SK-N-SH (cell line): ENCODE measurements at regions not wholly inside any gene's neighbourhood (a gene's known extent, or its start where the extent isn't known, plus 50 kb on each side); places are given as distances from the start of the nearest gene placed in this dataset.

ENCODE experiments used
- EP300 ChIP-seq, 2 experiments: IDR thresholded peaks; 2 replicates each; pipeline versions ENCODE4 v1.4.0 to v1.6.1; 2012; ENCODE audit warnings: borderline replicate concordance in 1 of 2, low read depth in 1 of 2, low read length in 1 of 2
- FOSL2 ChIP-seq: IDR thresholded peaks from 2 replicates; pipeline ENCODE4 v1.4.0; 2012; ENCODE audit warnings: low read depth, mild to moderate bottlenecking, moderate library complexity, borderline replicate concordance
- JUND ChIP-seq: IDR thresholded peaks from 2 replicates; pipeline ENCODE4 v1.4.0; 2012
- POLR2AphosphoS5 ChIP-seq: IDR thresholded peaks from 2 replicates; pipeline ENCODE4 v1.6.1; 2012; ENCODE audit warnings: low read depth, low read length
- RCOR1 ChIP-seq: fragments of 150-350 bp; IDR thresholded peaks from 2 replicates; pipeline ENCODE4 v1.6.1; 2017; ENCODE audit warnings: antibody characterized with exemption, low read length
- SIN3A ChIP-seq: IDR thresholded peaks from 2 replicates; pipeline ENCODE4 v1.6.1; 2012; ENCODE audit warnings: low read depth, mild to moderate bottlenecking, low read length, moderate library complexity, borderline replicate concordance
- SMC3 ChIP-seq: IDR thresholded peaks from 2 replicates; pipeline ENCODE4 v1.6.1; 2012; ENCODE audit warnings: low read depth, low read length, improper control_type of control experiment
- TF ChIP-seq, protein P1 (sequence below): fragments of 200-600 bp; sonication (generic); IDR thresholded peaks from 2 replicates; pipeline ENCODE4 v1.6.1; 2017; ENCODE audit warnings: antibody characterized with exemption, mild to moderate bottlenecking, moderate library complexity
- TF ChIP-seq, protein P2 (sequence below): IDR thresholded peaks from 2 replicates; pipeline ENCODE4 v1.4.0; 2012; ENCODE audit warnings: low read depth

DNA sequence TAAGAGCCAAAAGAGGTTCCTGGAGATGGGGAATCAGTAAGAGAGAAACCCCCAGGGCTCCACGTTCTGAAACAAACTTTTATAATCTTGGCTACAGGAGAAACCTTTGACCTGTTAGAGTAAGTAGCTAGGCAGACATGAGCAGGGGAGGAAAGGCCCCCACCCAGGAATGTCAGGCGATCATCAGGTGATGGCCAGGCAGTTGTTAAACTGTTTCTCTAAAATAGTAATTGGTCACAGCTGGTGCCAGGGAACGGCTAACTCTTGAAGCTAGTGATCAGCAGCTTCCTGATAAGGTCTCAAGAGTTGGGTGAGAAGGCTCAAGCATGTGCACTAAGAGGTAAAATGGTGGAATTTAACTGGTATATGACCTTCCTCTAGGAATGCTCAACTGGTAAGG, 263.8 kb downstream of the HDGFL1 start:
- TF ChIP-seq JUND (no peak), POLR2AphosphoS5 (no peak), RCOR1 (no peak), SIN3A (no peak), FOSL2 (no peak), SMC3 (no peak), EP300 (IDR thresholded peaks at IDR 0.05; ENCODE audit: borderline replicate concordance in 1 of 2, low read depth in 1 of 2, low read length in 1 of 2) (no peak)
- TF ChIP-seq, protein P1, sequence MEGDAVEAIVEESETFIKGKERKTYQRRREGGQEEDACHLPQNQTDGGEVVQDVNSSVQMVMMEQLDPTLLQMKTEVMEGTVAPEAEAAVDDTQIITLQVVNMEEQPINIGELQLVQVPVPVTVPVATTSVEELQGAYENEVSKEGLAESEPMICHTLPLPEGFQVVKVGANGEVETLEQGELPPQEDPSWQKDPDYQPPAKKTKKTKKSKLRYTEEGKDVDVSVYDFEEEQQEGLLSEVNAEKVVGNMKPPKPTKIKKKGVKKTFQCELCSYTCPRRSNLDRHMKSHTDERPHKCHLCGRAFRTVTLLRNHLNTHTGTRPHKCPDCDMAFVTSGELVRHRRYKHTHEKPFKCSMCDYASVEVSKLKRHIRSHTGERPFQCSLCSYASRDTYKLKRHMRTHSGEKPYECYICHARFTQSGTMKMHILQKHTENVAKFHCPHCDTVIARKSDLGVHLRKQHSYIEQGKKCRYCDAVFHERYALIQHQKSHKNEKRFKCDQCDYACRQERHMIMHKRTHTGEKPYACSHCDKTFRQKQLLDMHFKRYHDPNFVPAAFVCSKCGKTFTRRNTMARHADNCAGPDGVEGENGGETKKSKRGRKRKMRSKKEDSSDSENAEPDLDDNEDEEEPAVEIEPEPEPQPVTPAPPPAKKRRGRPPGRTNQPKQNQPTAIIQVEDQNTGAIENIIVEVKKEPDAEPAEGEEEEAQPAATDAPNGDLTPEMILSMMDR, result no peak
- TF ChIP-seq, protein P2, sequence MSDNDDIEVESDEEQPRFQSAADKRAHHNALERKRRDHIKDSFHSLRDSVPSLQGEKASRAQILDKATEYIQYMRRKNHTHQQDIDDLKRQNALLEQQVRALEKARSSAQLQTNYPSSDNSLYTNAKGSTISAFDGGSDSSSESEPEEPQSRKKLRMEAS, result no peak
